ENCODE measurements at regions not wholly inside any gene's neighbourhood (a gene's known extent, or its start where the extent isn't known, plus 50 kb on each side); places are given as distances from the start of the nearest gene placed in this dataset.

- Histone ChIP-seq H3K79me2 (ENCODE audit: control insufficient read depth, insufficient read depth, low read length) (no peaks in the 10 kb centered on the region), H3K27me3 (ENCODE audit: control insufficient read depth in 2 of 2, insufficient read depth in 2 of 2, low read length in 2 of 2) (peaks cover 0 to 1% of the 10 kb centered on the region in 2 experiments), H3K36me3 (ENCODE audit: control insufficient read depth in 2 of 2, extremely low read depth in 1 of 2, insufficient read depth in 2 of 2, low read length in 2 of 2) (no peaks in the 10 kb centered on the region), H3K4me2 (ENCODE audit: insufficient read depth, low read length) (no peak overlapping the region), H3K9ac (replicated peaks; ENCODE audit: extremely low read depth, insufficient read depth, low read length) (no peak overlapping the region), H3K27ac (ENCODE audit: insufficient read depth, low read depth, low read length) (no peak overlapping the region), H3K4me1 (ENCODE audit: control insufficient read depth, extremely low read depth, insufficient read depth, low read length) (peaks cover 21% of the 10 kb centered on the region), H4K20me1 (replicated peaks; ENCODE audit: control insufficient read depth, extremely low read depth, insufficient read depth, low read length) (no peaks in the 10 kb centered on the region), H3K9me1 (replicated peaks; ENCODE audit: control insufficient read depth, extremely low read depth, insufficient read depth, low read length) (no peaks in the 10 kb centered on the region), H3K9me3 (replicated peaks; ENCODE audit: control insufficient read depth, insufficient read depth, low read length) (no peaks in the 10 kb centered on the region), H2AFZ (ENCODE audit: low read depth, low read length) (no peak overlapping the region), H3K4me3 (replicated peaks in 1 of 3; ENCODE audit: insufficient read depth in 1 of 3, low read depth in 1 of 3, low read length in 3 of 3) (no peak overlapping the region)
- POLR2A ChIA-PET: no interaction called here
- intact Hi-C loops (cut with micrococcal nuclease): no loop called here
- DNase-seq (ENCODE audit: low read depth, low spot score) (no peak), FAIRE-seq (no peak)
- BruUV-seq (replicated peaks): no TSS peak
- TF ChIP-seq POLR2A (IDR thresholded peaks at IDR 0.05; ENCODE audit: low read depth, low read length) (no peak), CTCF (IDR thresholded peaks at IDR 0.05; ENCODE audit: extremely low read depth in 1 of 2, insufficient read depth in 1 of 2, low read depth in 1 of 2, low read length in 2 of 2) (no peak)
- TF ChIP-seq, protein P1, sequence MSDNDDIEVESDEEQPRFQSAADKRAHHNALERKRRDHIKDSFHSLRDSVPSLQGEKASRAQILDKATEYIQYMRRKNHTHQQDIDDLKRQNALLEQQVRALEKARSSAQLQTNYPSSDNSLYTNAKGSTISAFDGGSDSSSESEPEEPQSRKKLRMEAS (IDR thresholded peaks at IDR 0.05; ENCODE audit: insufficient read depth, insufficient read length): no peak
- dilution Hi-C loops (cut with MboI; ENCODE audit: extremely low pct_ligation_motif_present, low sequenced_read_pairs): no loop called here
- CTCF ChIA-PET: no interaction called here
Measured at GRCh38 chr14:58733451-58734208, 95.9 kb downstream of the DACT1 start.

DNA sequence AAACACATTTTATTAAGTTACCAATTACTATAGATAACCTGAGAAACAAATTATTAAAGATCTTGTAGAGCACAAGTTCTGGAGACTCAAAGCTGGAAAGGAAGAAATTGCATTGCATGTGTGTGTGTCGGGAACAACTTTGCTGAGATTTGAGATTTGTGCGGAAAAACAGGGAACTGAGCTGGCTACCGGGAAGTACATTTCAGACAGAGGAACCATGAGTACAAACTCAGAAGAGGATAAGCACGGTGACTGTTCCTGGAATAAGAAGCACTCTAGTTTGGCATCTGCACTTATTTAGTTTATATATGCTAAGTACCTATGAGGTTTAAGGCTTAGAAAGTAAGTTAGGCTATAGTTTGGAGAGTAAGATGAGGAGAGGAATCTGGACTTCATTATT lies 97.8 kb downstream of the DACT1 start:
- no peak for TF ChIP-seq MYC (IDR thresholded peaks at IDR 0.05; ENCODE audit: low read depth, low read length)
- TF ChIP-seq JUN (IDR thresholded peaks at IDR 0.05; ENCODE audit: borderline replicate concordance, insufficient read depth, insufficient read length, low read depth): no peak
- H3K4me2 ChIP-seq (ENCODE audit: insufficient read depth, low read length): no peak overlapping the region
- ChIA-PET POLR2A (no interaction called here), CTCF (no interaction called here)
- no peaks in the 10 kb centered on the region for H3K9me1 ChIP-seq (replicated peaks; ENCODE audit: control insufficient read depth, extremely low read depth, insufficient read depth, low read length)
- peaks cover 0 to 1% of the 10 kb centered on the region in 2 experiments for H3K27me3 ChIP-seq (ENCODE audit: control insufficient read depth in 2 of 2, insufficient read depth in 2 of 2, low read length in 2 of 2)
- dilution Hi-C loops (cut with MboI; ENCODE audit: extremely low pct_ligation_motif_present, low sequenced_read_pairs) (no loop called here), intact Hi-C loops (cut with micrococcal nuclease) (no loop called here)
- peaks cover 20% of the 10 kb centered on the region for H3K4me1 ChIP-seq (ENCODE audit: control insufficient read depth, extremely low read depth, insufficient read depth, low read length)
- H4K20me1 ChIP-seq (replicated peaks; ENCODE audit: control insufficient read depth, extremely low read depth, insufficient read depth, low read length): no peaks in the 10 kb centered on the region
- H3K9ac ChIP-seq (replicated peaks; ENCODE audit: extremely low read depth, insufficient read depth, low read length): no peak overlapping the region
- no peaks in the 10 kb centered on the region for H3K79me2 ChIP-seq (ENCODE audit: control insufficient read depth, insufficient read depth, low read length)
- H3K9me3 ChIP-seq (replicated peaks; ENCODE audit: control insufficient read depth, insufficient read depth, low read length): no peaks in the 10 kb centered on the region
- no peak overlapping the region for H3K27ac ChIP-seq (ENCODE audit: insufficient read depth, low read depth, low read length)
- DNase-seq (ENCODE audit: low read depth, low spot score) (no peak), FAIRE-seq (no peak)
- BruUV-seq (replicated peaks): no TSS peak
- H2AFZ ChIP-seq (ENCODE audit: low read depth, low read length): no peak overlapping the region
- H3K4me3 ChIP-seq (replicated peaks in 1 of 3; ENCODE audit: insufficient read depth in 1 of 3, low read depth in 1 of 3, low read length in 3 of 3): no peak overlapping the region
- no peaks in the 10 kb centered on the region for H3K36me3 ChIP-seq (ENCODE audit: control insufficient read depth in 2 of 2, extremely low read depth in 1 of 2, insufficient read depth in 2 of 2, low read length in 2 of 2)
